HEK293T (cell line): ENCODE measurements at regions not wholly inside any gene's neighbourhood (a gene's known extent, or its start where the extent isn't known, plus 50 kb on each side); places are given as distances from the start of the nearest gene placed in this dataset.
"Not testable (repeated sequence)": the region's sequence is repeated elsewhere in the genome, so short reads cannot be mapped to it uniquely, and the experiment has no call there.

Experiments
- CTCF ChIA-PET: fragments of 350-600 bp; formaldehyde crosslinking; extraction: SDS; loops from one replicate; lab custom pipeline; 2021; ENCODE audit warnings: antibody characterized with exemption, inconsistent platforms; lab: Yijun Ruan, JAX
- POLR2A ChIA-PET: fragments of 350-600 bp; formaldehyde crosslinking; extraction: SDS; loops from one replicate; lab custom pipeline; 2020; ENCODE audit warnings: antibody characterized with exemption, inconsistent platforms; lab: Yijun Ruan, JAX
- DNase-seq: peaks from one replicate; pipeline ENCODE4 v3.0.0; 2012; ENCODE audit warnings: mixed read lengths; ENCODE audit errors: extremely low spot score
- ARNT ChIP-seq: fragments of 450-650 bp; IDR thresholded peaks from 2 replicates; pipeline ENCODE4 v1.6.1; 2017; ENCODE audit warnings: mild to moderate bottlenecking
- BHLHE40 ChIP-seq: fragments of 450-650 bp; IDR thresholded peaks from 2 replicates; pipeline ENCODE4 v1.6.1; 2016; ENCODE audit warnings: mild to moderate bottlenecking, moderate library complexity, borderline replicate concordance
- CTBP1 ChIP-seq: fragments of 450-650 bp; IDR thresholded peaks from 2 replicates; pipeline ENCODE4 v1.6.1; 2016; ENCODE audit warnings: borderline replicate concordance
- ELF4 ChIP-seq: fragments of 450-650 bp; IDR thresholded peaks from 2 replicates; pipeline ENCODE4 v1.6.1; 2017; ENCODE audit warnings: antibody characterized with exemption
- FOXA1 ChIP-seq: fragments of 450-650 bp; IDR thresholded peaks from 2 replicates; pipeline ENCODE4 v1.6.1; 2016; ENCODE audit warnings: mild to moderate bottlenecking
- FOXK2 ChIP-seq: fragments of 450-650 bp; IDR thresholded peaks from 2 replicates; pipeline ENCODE4 v1.6.1; 2016; ENCODE audit warnings: mild to moderate bottlenecking
- FOXM1 ChIP-seq: fragments of 450-650 bp; IDR thresholded peaks from 2 replicates; pipeline ENCODE4 v1.6.1; 2017; ENCODE audit warnings: mild to moderate bottlenecking, borderline replicate concordance
- HDGF ChIP-seq: fragments of 450-650 bp; IDR thresholded peaks from 2 replicates; pipeline ENCODE4 v1.6.1; 2017; ENCODE audit warnings: antibody characterized with exemption, borderline replicate concordance
- L3MBTL2 ChIP-seq: fragments of 450-650 bp; conservative IDR thresholded peaks from 2 replicates; pipeline ENCODE4 v1.6.1; 2016; ENCODE audit warnings: mild to moderate bottlenecking
- LEF1 ChIP-seq: fragments of 450-650 bp; IDR thresholded peaks from 2 replicates; pipeline ENCODE4 v1.6.1; 2017; ENCODE audit warnings: mild to moderate bottlenecking, borderline replicate concordance
- NFRKB ChIP-seq: fragments of 450-650 bp; IDR thresholded peaks from 2 replicates; pipeline ENCODE4 v1.6.1; 2016; ENCODE audit warnings: mild to moderate bottlenecking, moderate library complexity
- SP1 ChIP-seq: fragments of 450-650 bp; IDR thresholded peaks from 2 replicates; pipeline ENCODE4 v1.6.1; 2017
- SUZ12 ChIP-seq: fragments of 450-650 bp; IDR thresholded peaks from 2 replicates; pipeline ENCODE4 v1.6.1; 2016; ENCODE audit warnings: mild to moderate bottlenecking
- TARDBP ChIP-seq: fragments of 450-650 bp; IDR thresholded peaks from 2 replicates; pipeline ENCODE4 v1.6.1; 2016
- ZNF384 ChIP-seq: fragments of 450-650 bp; IDR thresholded peaks from 2 replicates; pipeline ENCODE4 v1.6.1; 2016
- TF ChIP-seq, protein P1 (sequence below): fragments of 450-650 bp; IDR thresholded peaks from 2 replicates; pipeline ENCODE4 v1.6.1; 2016

GRCh38 chr3:187504435-187504834 is 136.2 kb downstream of the RTP4 start:
- TF ChIP-seq HDGF (no peak), FOXA1 (no peak), SUZ12 (no peak), TARDBP (no peak), L3MBTL2 (no peak), LEF1 (no peak), ZNF384 (no peak), BHLHE40 (no peak), ELF4 (no peak)
- POLR2A ChIA-PET, result no interaction called here
- DNase-seq, result no peak
- CTCF ChIA-PET, result no interaction called here

- POLR2A ChIA-PET, result no interaction called here
- DNase-seq, result no peak
- no peak for TF ChIP-seq CTBP1
- TF ChIP-seq, protein P1, sequence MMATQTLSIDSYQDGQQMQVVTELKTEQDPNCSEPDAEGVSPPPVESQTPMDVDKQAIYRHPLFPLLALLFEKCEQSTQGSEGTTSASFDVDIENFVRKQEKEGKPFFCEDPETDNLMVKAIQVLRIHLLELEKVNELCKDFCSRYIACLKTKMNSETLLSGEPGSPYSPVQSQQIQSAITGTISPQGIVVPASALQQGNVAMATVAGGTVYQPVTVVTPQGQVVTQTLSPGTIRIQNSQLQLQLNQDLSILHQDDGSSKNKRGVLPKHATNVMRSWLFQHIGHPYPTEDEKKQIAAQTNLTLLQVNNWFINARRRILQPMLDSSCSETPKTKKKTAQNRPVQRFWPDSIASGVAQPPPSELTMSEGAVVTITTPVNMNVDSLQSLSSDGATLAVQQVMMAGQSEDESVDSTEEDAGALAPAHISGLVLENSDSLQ, result no peak
- TF ChIP-seq LEF1, result no peak
- TF ChIP-seq TARDBP, result no peak
- TF ChIP-seq ELF4, result no peak
- no peak for TF ChIP-seq SP1
- no peak for TF ChIP-seq SUZ12
- no peak for TF ChIP-seq HDGF
- no peak for TF ChIP-seq ZNF384
- no peak for TF ChIP-seq FOXA1
- no peak for TF ChIP-seq L3MBTL2
- no peak for TF ChIP-seq BHLHE40
- TF ChIP-seq FOXK2, result no peak
- no peak for TF ChIP-seq FOXM1
- no peak for TF ChIP-seq ARNT
- no peak for TF ChIP-seq NFRKB
- CTCF ChIA-PET, result no interaction called here
Measured at GRCh38 chr3:187498211-187498724, 130.1 kb downstream of the RTP4 start.

- DNase-seq, result no peak
- CTCF ChIA-PET, result no interaction called here
- TF ChIP-seq BHLHE40 (no peak), SP1 (no peak), FOXM1 (no peak), L3MBTL2 (no peak), ZNF384 (no peak), ARNT (no peak), ELF4 (no peak), FOXK2 (no peak), LEF1 (no peak), HDGF (no peak), NFRKB (no peak), TARDBP (no peak), CTBP1 (no peak), FOXA1 (no peak)
- TF ChIP-seq, protein P1, result no peak
- POLR2A ChIA-PET, result no interaction called here
Measured at GRCh38 chr3:187497052-187497451, 128.9 kb downstream of the RTP4 start.

GRCh38 chr3:187494056-187494455 is 125.9 kb downstream of the RTP4 start:
- DNase-seq, CTCF ChIA-PET, POLR2A ChIA-PET: not testable (repeated sequence)

- TF ChIP-seq FOXA1 (no peak), HDGF (no peak), SP1 (no peak), BHLHE40 (no peak), L3MBTL2 (no peak), ZNF384 (no peak), NFRKB (no peak)
- no peak for DNase-seq
- POLR2A ChIA-PET, result no interaction called here
- CTCF ChIA-PET, result no interaction called here
Measured at GRCh38 chr3:187491371-187491770, 123.2 kb downstream of the RTP4 start.

DNA sequence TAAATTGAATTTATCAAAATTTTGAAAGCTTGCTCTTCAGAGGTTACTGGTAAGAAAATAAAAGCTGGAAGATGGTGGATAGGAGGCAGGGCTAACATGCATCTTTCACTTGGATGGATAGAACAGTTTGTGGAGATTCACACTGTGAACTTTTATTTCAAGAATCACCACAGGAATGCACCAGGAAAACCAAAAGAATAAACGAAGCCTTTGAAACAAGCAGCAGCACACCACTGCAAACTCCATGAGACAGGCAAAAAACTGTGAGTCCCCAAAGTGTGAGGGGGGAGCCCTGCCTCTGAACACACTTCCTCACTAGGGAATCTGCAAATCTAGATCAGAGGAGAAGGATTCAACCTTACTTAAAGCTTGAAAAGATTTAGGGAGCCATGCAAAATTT is 122.2 kb downstream of the RTP4 start:
- ChIA-PET CTCF (no interaction called here), POLR2A (no interaction called here)
- no peak for DNase-seq
- no peak for TF ChIP-seq ARNT
- no peak for TF ChIP-seq SUZ12
- TF ChIP-seq FOXK2, result no peak

DNA sequence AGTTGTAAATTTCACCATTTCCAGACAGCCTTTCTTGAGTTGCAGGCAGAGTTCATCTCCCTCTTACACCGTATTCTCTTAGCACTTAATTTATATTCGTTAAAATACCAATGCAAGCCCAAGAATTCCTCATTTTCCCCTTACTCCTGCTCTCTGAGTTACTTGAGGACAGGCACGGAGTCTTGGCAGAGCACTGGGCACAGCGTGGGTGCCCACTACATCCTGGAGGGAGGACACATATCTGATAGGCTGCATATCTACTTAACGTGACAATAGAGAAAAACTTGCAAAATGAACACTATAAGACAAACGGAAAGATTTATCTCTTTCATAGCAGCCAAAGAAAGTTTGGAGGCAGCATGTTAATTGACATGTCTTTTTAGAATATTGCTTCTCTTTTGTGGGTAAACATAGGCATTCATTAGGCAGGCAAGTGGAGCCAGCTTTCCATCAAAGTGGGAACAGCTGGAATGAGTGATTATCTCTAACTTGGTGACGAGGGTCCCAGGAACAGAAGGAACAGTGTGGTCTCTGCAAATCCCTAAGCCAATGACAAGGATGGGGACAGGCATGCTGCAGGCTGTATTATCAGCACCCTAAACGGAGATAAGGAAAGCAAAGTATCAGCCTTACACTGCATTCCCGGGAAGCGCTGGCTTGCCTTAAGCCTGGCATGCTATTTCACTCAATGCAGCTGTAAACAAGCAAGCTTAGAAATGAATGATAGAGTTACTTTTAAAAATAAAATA is 116.5 kb downstream of the RTP4 start:
- ChIA-PET CTCF (no interaction called here), POLR2A (no interaction called here)
- TF ChIP-seq SUZ12 (no peak), FOXM1 (no peak)
- no peak for DNase-seq
